Upper lobe of left lung (tissue), 4 donors: ENCODE measurements at regions not wholly inside any gene's neighbourhood (a gene's known extent, or its start where the extent isn't known, plus 50 kb on each side); places are given as distances from the start of the nearest gene placed in this dataset.

Source experiments
- CTCF ChIP-seq, 6 experiments: fragments of 450-650 bp in 4 of 6; fragments of 200-600 bp in 2 of 6; sonication (generic) in 2 of 6; IDR thresholded peaks; one replicate each; pipeline ENCODE4 v1.5.1; 2016 to 2019; ENCODE audit warnings: antibody characterized with exemption in 6 of 6
- POLR2A ChIP-seq, 4 donors: fragments of 450-650 bp; IDR thresholded peaks; one replicate each; pipeline ENCODE4 v1.5.1; 2016 to 2017; ENCODE audit warnings: antibody characterized with exemption in 4 of 4, mild to moderate bottlenecking in 2 of 4
- POLR2AphosphoS5 ChIP-seq, 2 donors: sonication (generic); formaldehyde crosslinking; IDR thresholded peaks; one replicate each; pipeline ENCODE4 v1.5.1; 2017; ENCODE audit warnings: antibody characterized with exemption in 2 of 2

- no peak for TF ChIP-seq CTCF (IDR thresholded peaks at IDR 0.05)
- no peak for TF ChIP-seq POLR2A (IDR thresholded peaks at IDR 0.05)
- no peak for TF ChIP-seq POLR2AphosphoS5 (IDR thresholded peaks at IDR 0.05)
Measured at GRCh38 chr11:98183034-98183433, 837.7 kb upstream of the CNTN5 start.
